Vagina (tissue), 2 donors: ENCODE measurements at regions not wholly inside any gene's neighbourhood (a gene's known extent, or its start where the extent isn't known, plus 50 kb on each side); places are given as distances from the start of the nearest gene placed in this dataset.

Experiments used
- POLR2AphosphoS5 ChIP-seq, 2 donors: sonication (generic); formaldehyde crosslinking; IDR thresholded peaks; one replicate each; pipeline ENCODE4 v1.9.0; 2017; ENCODE audit warnings: antibody characterized with exemption in 2 of 2, mild to moderate bottlenecking in 2 of 2, low read depth in 1 of 2; ENCODE audit not compliant: insufficient read depth in 1 of 2
- TF ChIP-seq, protein P1 (sequence below), 3 experiments: fragments of 450-650 bp in 2 of 3; fragments of 200-600 bp in 1 of 3; sonication (generic) in 1 of 3; IDR thresholded peaks; one replicate each; pipeline ENCODE4 v1.5.1; 2017 to 2019; ENCODE audit warnings: antibody characterized with exemption in 3 of 3, mild to moderate bottlenecking in 2 of 3, moderate library complexity in 2 of 3

DNA sequence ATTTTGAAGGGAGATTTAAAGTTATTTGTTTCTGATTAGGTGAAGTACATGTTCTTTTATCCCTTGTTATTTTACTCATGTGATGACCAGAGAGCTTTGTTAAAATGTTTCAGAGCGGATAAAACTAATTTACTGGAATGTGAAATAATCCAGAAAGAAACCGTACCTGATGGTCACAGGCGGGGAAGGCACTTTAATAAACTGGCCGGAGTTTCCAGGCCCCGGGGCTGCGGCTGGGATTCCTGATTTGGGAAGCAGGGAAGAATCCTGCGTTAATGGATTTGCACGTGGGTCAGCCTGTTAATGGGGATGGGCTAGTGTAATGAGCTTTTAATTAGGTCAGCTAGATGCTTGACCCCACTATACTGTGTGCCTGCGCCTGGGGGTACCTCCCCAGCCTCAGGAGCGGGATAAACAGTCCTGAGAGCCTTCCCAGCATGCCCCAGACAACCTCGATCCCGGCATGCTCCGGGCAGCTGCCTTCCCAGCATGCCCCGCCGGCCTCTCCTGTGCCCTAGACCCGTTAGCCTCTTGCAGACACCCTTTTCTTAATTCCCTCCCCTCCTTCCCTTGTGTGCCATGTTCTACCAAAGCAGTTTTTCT lies 208.6 kb upstream of the CDKN3 start:
- TF ChIP-seq, protein P1, sequence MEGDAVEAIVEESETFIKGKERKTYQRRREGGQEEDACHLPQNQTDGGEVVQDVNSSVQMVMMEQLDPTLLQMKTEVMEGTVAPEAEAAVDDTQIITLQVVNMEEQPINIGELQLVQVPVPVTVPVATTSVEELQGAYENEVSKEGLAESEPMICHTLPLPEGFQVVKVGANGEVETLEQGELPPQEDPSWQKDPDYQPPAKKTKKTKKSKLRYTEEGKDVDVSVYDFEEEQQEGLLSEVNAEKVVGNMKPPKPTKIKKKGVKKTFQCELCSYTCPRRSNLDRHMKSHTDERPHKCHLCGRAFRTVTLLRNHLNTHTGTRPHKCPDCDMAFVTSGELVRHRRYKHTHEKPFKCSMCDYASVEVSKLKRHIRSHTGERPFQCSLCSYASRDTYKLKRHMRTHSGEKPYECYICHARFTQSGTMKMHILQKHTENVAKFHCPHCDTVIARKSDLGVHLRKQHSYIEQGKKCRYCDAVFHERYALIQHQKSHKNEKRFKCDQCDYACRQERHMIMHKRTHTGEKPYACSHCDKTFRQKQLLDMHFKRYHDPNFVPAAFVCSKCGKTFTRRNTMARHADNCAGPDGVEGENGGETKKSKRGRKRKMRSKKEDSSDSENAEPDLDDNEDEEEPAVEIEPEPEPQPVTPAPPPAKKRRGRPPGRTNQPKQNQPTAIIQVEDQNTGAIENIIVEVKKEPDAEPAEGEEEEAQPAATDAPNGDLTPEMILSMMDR (IDR thresholded peaks at IDR 0.05) = no peak
- no peak for TF ChIP-seq POLR2AphosphoS5 (IDR thresholded peaks at IDR 0.05; ENCODE audit: insufficient read depth in 1 of 2, low read depth in 1 of 2)
